Muscle layer of duodenum (tissue), 2 donors: ENCODE measurements at regions not wholly inside any gene's neighbourhood (a gene's known extent, or its start where the extent isn't known, plus 50 kb on each side); places are given as distances from the start of the nearest gene placed in this dataset.

Experiments used
- H3K27ac ChIP-seq: one replicate; pipeline ENCODE4 v1.7.0; 2013; ENCODE audit warnings: mild to moderate bottlenecking, low read length
- H3K27me3 ChIP-seq: one replicate; pipeline ENCODE4 v1.7.0; 2013; ENCODE audit warnings: low read depth, mild to moderate bottlenecking, control low read depth, low read length
- H3K36me3 ChIP-seq, 2 donors: one replicate each; pipeline ENCODE4 v1.7.0; 2013; ENCODE audit warnings: low read length in 2 of 2, control low read depth in 1 of 2, mild to moderate bottlenecking in 1 of 2; ENCODE audit not compliant: insufficient read depth in 2 of 2, control insufficient read depth in 1 of 2
- H3K4me1 ChIP-seq, 2 donors: one replicate each; pipeline ENCODE4 v1.7.0; 2013; ENCODE audit warnings: low read length in 2 of 2, mild to moderate bottlenecking in 2 of 2, control low read depth in 1 of 2, moderate library complexity in 1 of 2; ENCODE audit not compliant: insufficient read depth in 2 of 2, control insufficient read depth in 1 of 2
- H3K4me3 ChIP-seq, 2 donors: one replicate each; pipeline ENCODE4 v1.7.0; 2013; ENCODE audit warnings: low read length in 2 of 2, low read depth in 1 of 2, mild to moderate bottlenecking in 1 of 2
- H3K9me3 ChIP-seq, 2 donors: one replicate each; pipeline ENCODE4 v1.7.0; 2013; ENCODE audit warnings: low read length in 2 of 2, control low read depth in 1 of 2, mild to moderate bottlenecking in 1 of 2; ENCODE audit not compliant: control insufficient read depth in 1 of 2
- donor health status: healthy.

GRCh38 chr10:104540181-104540580 is 100.9 kb upstream of the SORCS3 start:
- Histone ChIP-seq H3K27ac (no peak overlapping the region), H3K36me3 (no peaks in the 10 kb centered on the region), H3K27me3 (no peaks in the 10 kb centered on the region), H3K4me1 (no peaks in the 10 kb centered on the region), H3K4me3 (no peak overlapping the region), H3K9me3 (no peaks in the 10 kb centered on the region)

- Histone ChIP-seq H3K36me3 (no peaks in the 10 kb centered on the region), H3K27me3 (no peaks in the 10 kb centered on the region), H3K9me3 (no peaks in the 10 kb centered on the region), H3K4me1 (no peaks in the 10 kb centered on the region), H3K27ac (no peak overlapping the region), H3K4me3 (no peak overlapping the region)
Measured at GRCh38 chr10:104541820-104542219, 99.3 kb upstream of the SORCS3 start.

GRCh38 chr10:104546336-104546735 is 94.8 kb upstream of the SORCS3 start:
- Histone ChIP-seq H3K36me3 (no peaks in the 10 kb centered on the region), H3K27me3 (no peaks in the 10 kb centered on the region), H3K9me3 (no peaks in the 10 kb centered on the region), H3K27ac (no peak overlapping the region), H3K4me1 (no peaks in the 10 kb centered on the region), H3K4me3 (no peak overlapping the region)

- Histone ChIP-seq H3K4me3 (no peak overlapping the region), H3K9me3 (no peaks in the 10 kb centered on the region), H3K27me3 (no peaks in the 10 kb centered on the region), H3K27ac (no peak overlapping the region), H3K36me3 (no peaks in the 10 kb centered on the region), H3K4me1 (no peaks in the 10 kb centered on the region)
Measured at GRCh38 chr10:104546756-104547155, 94.3 kb upstream of the SORCS3 start.

- no peak overlapping the region for H3K4me3 ChIP-seq
- H3K27me3 ChIP-seq = no peaks in the 10 kb centered on the region
- H3K27ac ChIP-seq = no peak overlapping the region
- no peaks in the 10 kb centered on the region for H3K9me3 ChIP-seq
- no peaks in the 10 kb centered on the region for H3K4me1 ChIP-seq
- no peaks in the 10 kb centered on the region for H3K36me3 ChIP-seq
Measured at GRCh38 chr10:104548090-104548489, 93.0 kb upstream of the SORCS3 start.

- no peak overlapping the region for H3K4me3 ChIP-seq
- no peak overlapping the region for H3K27ac ChIP-seq
- H3K4me1 ChIP-seq = no peaks in the 10 kb centered on the region
- H3K27me3 ChIP-seq = no peaks in the 10 kb centered on the region
- H3K36me3 ChIP-seq = no peaks in the 10 kb centered on the region
- no peaks in the 10 kb centered on the region for H3K9me3 ChIP-seq
Measured at GRCh38 chr10:104556831-104557230, 84.3 kb upstream of the SORCS3 start.

GRCh38 chr10:104557966-104558365 is 83.1 kb upstream of the SORCS3 start:
- no peaks in the 10 kb centered on the region for H3K4me1 ChIP-seq
- no peak overlapping the region for H3K27ac ChIP-seq
- no peak overlapping the region for H3K4me3 ChIP-seq
- H3K9me3 ChIP-seq = no peaks in the 10 kb centered on the region
- no peaks in the 10 kb centered on the region for H3K27me3 ChIP-seq
- H3K36me3 ChIP-seq = no peaks in the 10 kb centered on the region

- no peak overlapping the region for H3K4me3 ChIP-seq
- no peaks in the 10 kb centered on the region for H3K4me1 ChIP-seq
- H3K36me3 ChIP-seq = no peaks in the 10 kb centered on the region
- H3K27me3 ChIP-seq = no peaks in the 10 kb centered on the region
- no peaks in the 10 kb centered on the region for H3K9me3 ChIP-seq
- no peak overlapping the region for H3K27ac ChIP-seq
Measured at GRCh38 chr10:104559935-104560334, 81.2 kb upstream of the SORCS3 start.

- Histone ChIP-seq H3K36me3 (no peaks in the 10 kb centered on the region), H3K4me3 (no peak overlapping the region), H3K27ac (no peak overlapping the region), H3K9me3 (peaks cover 0 to 7% of the 10 kb centered on the region in 2 donors), H3K27me3 (no peaks in the 10 kb centered on the region), H3K4me1 (no peaks in the 10 kb centered on the region)
Measured at GRCh38 chr10:104563051-104563450, 78.0 kb upstream of the SORCS3 start.

- Histone ChIP-seq H3K4me1 (no peaks in the 10 kb centered on the region), H3K36me3 (no peaks in the 10 kb centered on the region), H3K9me3 (peaks cover 0 to 7% of the 10 kb centered on the region in 2 donors), H3K4me3 (no peak overlapping the region), H3K27ac (no peak overlapping the region), H3K27me3 (no peaks in the 10 kb centered on the region)
Measured at GRCh38 chr10:104563548-104563947, 77.5 kb upstream of the SORCS3 start.

GRCh38 chr10:104574427-104574826 is 66.7 kb upstream of the SORCS3 start:
- Histone ChIP-seq H3K9me3 (peaks cover 17 to 22% of the 10 kb centered on the region in 2 donors), H3K36me3 (no peaks in the 10 kb centered on the region), H3K4me1 (no peaks in the 10 kb centered on the region), H3K27me3 (no peaks in the 10 kb centered on the region), H3K4me3 (no peak overlapping the region), H3K27ac (no peak overlapping the region)

- no peak overlapping the region for H3K27ac ChIP-seq
- peaks cover 13 to 17% of the 10 kb centered on the region in 2 donors for H3K9me3 ChIP-seq
- H3K4me3 ChIP-seq = no peak overlapping the region
- no peaks in the 10 kb centered on the region for H3K36me3 ChIP-seq
- H3K4me1 ChIP-seq = no peaks in the 10 kb centered on the region
- H3K27me3 ChIP-seq = no peaks in the 10 kb centered on the region
Measured at GRCh38 chr10:104574838-104575237, 66.3 kb upstream of the SORCS3 start.
